ENCODE measurements at regions not wholly inside any gene's neighbourhood (a gene's known extent, or its start where the extent isn't known, plus 50 kb on each side); places are given as distances from the start of the nearest gene placed in this dataset.

DNA sequence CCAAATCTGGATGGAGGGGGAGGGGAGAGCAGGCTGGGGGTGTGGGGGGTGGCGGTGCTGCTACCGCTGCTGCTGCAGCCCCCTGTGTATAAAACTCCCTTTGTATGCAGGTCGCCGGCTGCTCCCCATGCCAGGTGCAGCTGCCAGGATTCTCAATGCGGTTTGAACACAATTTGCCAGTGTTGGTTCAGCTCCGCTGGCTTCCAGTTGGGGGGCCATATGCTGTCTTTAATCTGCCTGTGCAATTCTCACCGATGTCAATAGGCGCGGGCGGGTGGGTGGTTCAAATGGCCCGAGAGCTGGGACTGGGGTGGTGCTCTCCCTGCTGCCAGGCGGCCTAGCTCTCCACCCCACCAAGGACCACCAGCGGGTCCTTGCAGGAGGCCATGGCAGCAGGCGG is 257.6 kb downstream of the BCOR start:
- TF ChIP-seq, protein P1, sequence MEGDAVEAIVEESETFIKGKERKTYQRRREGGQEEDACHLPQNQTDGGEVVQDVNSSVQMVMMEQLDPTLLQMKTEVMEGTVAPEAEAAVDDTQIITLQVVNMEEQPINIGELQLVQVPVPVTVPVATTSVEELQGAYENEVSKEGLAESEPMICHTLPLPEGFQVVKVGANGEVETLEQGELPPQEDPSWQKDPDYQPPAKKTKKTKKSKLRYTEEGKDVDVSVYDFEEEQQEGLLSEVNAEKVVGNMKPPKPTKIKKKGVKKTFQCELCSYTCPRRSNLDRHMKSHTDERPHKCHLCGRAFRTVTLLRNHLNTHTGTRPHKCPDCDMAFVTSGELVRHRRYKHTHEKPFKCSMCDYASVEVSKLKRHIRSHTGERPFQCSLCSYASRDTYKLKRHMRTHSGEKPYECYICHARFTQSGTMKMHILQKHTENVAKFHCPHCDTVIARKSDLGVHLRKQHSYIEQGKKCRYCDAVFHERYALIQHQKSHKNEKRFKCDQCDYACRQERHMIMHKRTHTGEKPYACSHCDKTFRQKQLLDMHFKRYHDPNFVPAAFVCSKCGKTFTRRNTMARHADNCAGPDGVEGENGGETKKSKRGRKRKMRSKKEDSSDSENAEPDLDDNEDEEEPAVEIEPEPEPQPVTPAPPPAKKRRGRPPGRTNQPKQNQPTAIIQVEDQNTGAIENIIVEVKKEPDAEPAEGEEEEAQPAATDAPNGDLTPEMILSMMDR (IDR thresholded peaks at IDR 0.05), result no peak
- TF ChIP-seq POLR2A (IDR thresholded peaks at IDR 0.05), result no peak

All from uterus (tissue), 2 donors.